ENCODE measurements at regions not wholly inside any gene's neighbourhood (a gene's known extent, or its start where the extent isn't known, plus 50 kb on each side); places are given as distances from the start of the nearest gene placed in this dataset.

GRCh38 chr11:92728628-92729027, 240.8 kb upstream of the MTNR1B start (continued):
- TF ChIP-seq NR2C2 (CRISPR knock-in tag; IDR thresholded peaks at IDR 0.05): no peak
- TF ChIP-seq NR2C2 (tag; IDR thresholded peaks at IDR 0.05): no peak
- no peak for TF ChIP-seq TRIM25 (IDR thresholded peaks at IDR 0.05; ENCODE audit: borderline replicate concordance)
- TF ChIP-seq ELF1 (tag; IDR thresholded peaks at IDR 0.05): no peak
- TF ChIP-seq RREB1 (CRISPR knock-in tag; IDR thresholded peaks at IDR 0.05): no peak
- no peak for TF ChIP-seq MTA3 (IDR thresholded peaks at IDR 0.05; ENCODE audit: borderline replicate concordance)
- TF ChIP-seq ZBED1 (IDR thresholded peaks at IDR 0.05): no peak

Data from K562 (cell line).